Kidney (tissue), 13 donors: ENCODE measurements at regions not wholly inside any gene's neighbourhood (a gene's known extent, or its start where the extent isn't known, plus 50 kb on each side); places are given as distances from the start of the nearest gene placed in this dataset.

ENCODE experiments used
- DNase-seq, 5 donors: peaks; one replicate each; pipeline ENCODE4 v3.0.0-alpha.2; 2013 to 2020
- FAIRE-seq: peaks from 2 replicates; lab custom pipeline; 2012; peaks lifted over from hg19 to GRCh38; lab: Jason Lieb, UNC
- H3K27ac ChIP-seq, 2 donors: one replicate each; pipeline ENCODE4 v1.7.0; 2013; ENCODE audit warnings: low read depth in 2 of 2, low read length in 2 of 2, inconsistent platforms in 1 of 2
- H3K27me3 ChIP-seq: one replicate; pipeline ENCODE4 v1.7.1; 2013; ENCODE audit warnings: low read length, inconsistent platforms; ENCODE audit not compliant: control insufficient read depth, insufficient read depth
- H3K36me3 ChIP-seq, 3 donors: one replicate each; pipeline versions ENCODE4 v1.7.0 to v1.7.1; 2013; ENCODE audit warnings: low read length in 3 of 3, control low read depth in 1 of 3, inconsistent platforms in 1 of 3; ENCODE audit not compliant: insufficient read depth in 3 of 3, control insufficient read depth in 2 of 3
- H3K4me1 ChIP-seq, 3 donors: one replicate each; pipeline versions ENCODE4 v1.7.0 to v1.7.1; 2013; ENCODE audit warnings: low read length in 3 of 3, inconsistent platforms in 1 of 3, low read depth in 1 of 3; ENCODE audit not compliant: control insufficient read depth in 2 of 3, insufficient read depth in 2 of 3
- H3K4me3 ChIP-seq, 3 donors: one replicate each; pipeline versions ENCODE4 v1.7.0 to v1.8.1; 2013; ENCODE audit warnings: low read length in 3 of 3, control low read depth in 1 of 3, inconsistent platforms in 1 of 3
- H3K9ac ChIP-seq, 3 donors: one replicate each; pipeline versions ENCODE4 v1.7.0 to v1.7.1; 2013; ENCODE audit warnings: low read length in 3 of 3, control low read depth in 1 of 3, inconsistent platforms in 1 of 3
- H3K9me3 ChIP-seq, 3 donors: one replicate each; pipeline versions ENCODE4 v1.7.0 to v1.7.1; 2013; ENCODE audit warnings: low read length in 3 of 3, control low read depth in 1 of 3, inconsistent platforms in 1 of 3; ENCODE audit not compliant: control insufficient read depth in 2 of 3, insufficient read depth in 1 of 3
- CTCF ChIP-seq: IDR thresholded peaks from 3 replicates; pipeline ENCODE4 v1.5.1; 2012; ENCODE audit warnings: mild to moderate bottlenecking, moderate library complexity, borderline replicate concordance; ENCODE audit not compliant: insufficient read depth; ENCODE audit errors: extremely low read depth
- intact Hi-C: fragments of 100-400 bp; cut with DNase I; formaldehyde crosslinking; loops from one replicate; pipeline ENCODE4 v1.11.1; 2022
- donor health status: control.
- donor health status: control.
- donor health status: control.
- donor health status: control.
- donor health status: control.
- donor health status: DM: yes; HTN: yes; CAD: no.
- donor health status: Normal renal cell carcinoma (clear cell type).

- H3K9me3 ChIP-seq = no peaks in the 10 kb centered on the region
- H3K4me3 ChIP-seq = no peak overlapping the region
- no peaks in the 10 kb centered on the region for H3K36me3 ChIP-seq
- FAIRE-seq = no peak
- intact Hi-C loops = no loop called here
- H3K4me1 ChIP-seq = no peaks in the 10 kb centered on the region
- DNase-seq = no peak
- H3K27me3 ChIP-seq = no peaks in the 10 kb centered on the region
- TF ChIP-seq CTCF = no peak
- no peak overlapping the region for H3K9ac ChIP-seq
- H3K27ac ChIP-seq = no peak overlapping the region
These were observed 1415.6 kb upstream of the ATXN8OS start for GRCh38 chr13:68692049-68692448.

- H3K4me3 ChIP-seq = no peak overlapping the region
- no peaks in the 10 kb centered on the region for H3K4me1 ChIP-seq
- intact Hi-C loops = no loop called here
- no peaks in the 10 kb centered on the region for H3K9me3 ChIP-seq
- peak in 2 of 5 donors; percentile 20 to 33 for DNase-seq
- H3K9ac ChIP-seq = no peak overlapping the region
- no peaks in the 10 kb centered on the region for H3K36me3 ChIP-seq
- no peak for TF ChIP-seq CTCF
- FAIRE-seq = no peak
- H3K27ac ChIP-seq = no peak overlapping the region
- H3K27me3 ChIP-seq = no peaks in the 10 kb centered on the region
These were observed 1417.1 kb upstream of the ATXN8OS start for GRCh38 chr13:68690567-68690966.

- H3K27ac ChIP-seq = no peak overlapping the region
- no peak for DNase-seq
- no peaks in the 10 kb centered on the region for H3K4me1 ChIP-seq
- intact Hi-C loops = no loop called here
- no peak overlapping the region for H3K4me3 ChIP-seq
- no peak for FAIRE-seq
- no peaks in the 10 kb centered on the region for H3K27me3 ChIP-seq
- no peaks in the 10 kb centered on the region for H3K36me3 ChIP-seq
- TF ChIP-seq CTCF = no peak
- H3K9ac ChIP-seq = no peak overlapping the region
- no peaks in the 10 kb centered on the region for H3K9me3 ChIP-seq
These were observed 1431.0 kb upstream of the ATXN8OS start for GRCh38 chr13:68676513-68677115.

- DNase-seq = no peak
These were observed 1432.4 kb upstream of the ATXN8OS start for GRCh38 chr13:68675209-68675608.

More at GRCh38 chr13:68675209-68675608, 1432.4 kb upstream of the ATXN8OS start:
- FAIRE-seq = no peak
- intact Hi-C loops = no loop called here
- H3K4me1 ChIP-seq = no peaks in the 10 kb centered on the region
- no peaks in the 10 kb centered on the region for H3K27me3 ChIP-seq
- H3K4me3 ChIP-seq = no peak overlapping the region
- no peak for TF ChIP-seq CTCF
- no peaks in the 10 kb centered on the region for H3K36me3 ChIP-seq
- H3K9ac ChIP-seq = no peak overlapping the region
- no peak overlapping the region for H3K27ac ChIP-seq
- H3K9me3 ChIP-seq = no peaks in the 10 kb centered on the region
